Activated CD4-positive, alpha-beta T cell treated with anti-CD3 and anti-CD28 coated beads, Interleukin-2, Interleukin-4, amounts not matched to agents 100 ng/mL and 50 ng/mL, durations not matched to agents 16 hours and 8 hours (primary cell): ENCODE measurements at regions not wholly inside any gene's neighbourhood (a gene's known extent, or its start where the extent isn't known, plus 50 kb on each side); places are given as distances from the start of the nearest gene placed in this dataset.
"Not testable (repeated sequence)": the region's sequence is repeated elsewhere in the genome, so short reads cannot be mapped to it uniquely, and the experiment has no call there.

Source experiments
- DNase-seq: peaks from one replicate; pipeline ENCODE4 v3.0.0-alpha.2; 2020; ENCODE audit warnings: low spot score

- DNase-seq = no peak
These were observed 206.8 kb downstream of the VAPA start for GRCh38 chr18:10120622-10121021.

DNA sequence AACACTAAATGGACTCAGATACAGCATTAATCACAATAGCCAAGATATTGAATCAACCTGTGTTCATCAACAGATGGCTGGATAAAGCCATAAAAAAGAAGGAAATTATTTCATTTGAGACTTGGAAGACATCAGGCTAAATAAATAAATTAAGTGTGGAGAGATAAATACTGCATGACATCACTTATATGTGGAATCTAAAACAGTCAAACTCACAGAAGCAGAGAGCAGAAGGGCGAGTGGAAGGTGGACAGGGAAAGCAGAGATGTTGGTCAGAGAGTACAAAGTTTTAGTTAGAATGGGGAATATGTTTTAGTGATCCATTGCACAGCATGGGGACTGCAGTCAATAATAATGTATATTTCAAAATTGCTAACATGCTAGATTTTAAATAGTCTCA lies 207.2 kb downstream of the VAPA start:
- no peak for DNase-seq

DNA sequence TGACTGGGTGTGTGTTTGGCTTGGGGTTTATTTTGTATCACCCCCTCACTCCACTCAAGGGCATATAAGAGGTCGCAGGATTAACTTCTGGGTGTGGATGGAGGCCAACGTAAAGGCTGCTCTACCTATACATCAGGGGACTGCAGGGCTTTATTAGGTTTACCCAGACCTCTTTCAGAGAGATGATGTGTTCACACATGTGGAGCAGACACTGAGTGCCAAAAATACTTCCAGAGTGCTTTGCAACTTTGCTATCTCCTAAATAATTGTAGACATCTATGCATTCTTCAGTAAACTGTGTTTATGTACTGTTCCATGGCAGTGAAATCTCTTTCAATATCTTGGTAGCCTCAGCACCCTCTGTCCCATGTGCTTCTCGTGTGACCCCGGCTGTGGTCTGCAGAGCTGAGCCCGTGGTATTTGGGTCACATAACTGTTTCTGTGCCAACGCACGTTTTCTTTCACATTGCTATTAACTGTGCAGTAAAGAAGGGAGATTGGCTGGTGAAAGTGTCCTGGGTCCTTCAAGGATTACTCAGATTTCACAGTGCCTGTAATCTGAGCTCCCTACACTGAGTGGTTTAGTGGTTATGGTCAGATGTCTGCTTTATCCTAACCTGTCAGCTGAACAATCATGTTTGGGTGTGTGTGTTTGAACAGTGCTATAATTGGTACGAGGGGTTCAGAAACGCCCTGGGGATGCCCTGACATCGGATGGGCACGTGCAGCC lies 208.1 kb downstream of the VAPA start:
- DNase-seq = peak; percentile 5

- peak; percentile 57 for DNase-seq
These were observed 209.5 kb downstream of the VAPA start for GRCh38 chr18:10122988-10123950.

DNA sequence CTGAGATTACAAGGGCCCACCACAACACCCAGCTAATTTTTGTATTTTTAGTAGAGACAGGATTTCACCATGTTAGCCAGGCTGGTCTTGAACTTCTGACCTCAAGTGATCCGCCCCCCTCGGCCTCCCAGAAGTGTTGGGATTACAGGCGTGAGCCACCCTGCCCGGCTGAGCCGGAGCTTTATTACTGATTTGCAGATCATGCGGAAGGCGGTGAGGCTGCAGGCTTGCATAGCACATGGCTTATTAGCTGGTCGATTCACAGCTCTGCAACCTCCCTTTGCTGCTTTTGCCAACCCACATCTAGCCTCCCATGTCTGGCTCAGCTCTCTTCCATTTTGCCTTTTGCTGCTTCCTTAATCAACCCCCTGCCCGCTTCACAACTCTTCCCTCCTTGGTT lies 210.3 kb downstream of the VAPA start:
- no peak for DNase-seq

DNA sequence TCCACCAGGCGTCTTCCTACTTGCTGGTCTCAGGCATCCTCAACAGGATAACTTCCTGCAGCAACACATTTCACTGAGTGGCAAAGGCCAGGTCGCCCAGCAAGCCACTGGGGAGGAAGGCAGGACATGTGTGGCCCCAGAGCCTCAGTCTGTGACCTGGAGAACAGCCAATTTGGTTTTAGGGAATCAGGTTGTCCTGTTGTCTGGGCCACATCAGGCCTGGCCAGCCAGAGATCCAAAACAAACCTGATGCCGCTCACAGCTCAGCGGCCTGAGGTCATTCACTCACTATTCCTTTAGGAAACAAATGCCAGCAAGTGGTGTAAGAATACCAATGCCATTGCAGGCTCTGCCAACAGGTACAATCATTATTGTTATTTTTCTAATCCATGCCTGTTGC lies 210.7 kb downstream of the VAPA start:
- DNase-seq = no peak

- DNase-seq = no peak
These were observed 211.2 kb downstream of the VAPA start for GRCh38 chr18:10124967-10125366.

DNA sequence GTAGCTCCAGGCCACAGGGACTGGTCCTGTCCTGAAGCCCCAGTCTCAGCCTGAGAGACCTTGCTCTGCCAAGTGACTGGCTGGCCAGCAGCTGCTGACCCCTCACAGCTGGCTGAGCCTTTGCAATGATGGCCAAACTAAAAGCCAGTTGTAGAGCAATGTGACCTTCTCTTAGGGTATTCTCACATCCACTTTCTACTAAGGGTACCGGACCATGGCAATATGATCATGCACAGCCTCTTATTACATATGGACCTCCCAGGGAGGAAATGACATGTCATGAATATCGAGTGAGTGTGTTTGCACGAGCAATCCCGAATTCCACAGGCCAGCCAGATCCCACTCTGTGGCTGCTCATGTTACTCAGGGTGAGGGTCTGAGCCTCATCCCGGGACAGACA lies 213.9 kb downstream of the VAPA start:
- no peak for DNase-seq

- DNase-seq = no peak
These were observed 215.2 kb downstream of the VAPA start for GRCh38 chr18:10128921-10129501.

- no peak for DNase-seq
These were observed 216.8 kb downstream of the VAPA start for GRCh38 chr18:10130606-10131005.

GRCh38 chr18:10131081-10131459 lies 217.3 kb downstream of the VAPA start:
- DNase-seq = no peak

DNA sequence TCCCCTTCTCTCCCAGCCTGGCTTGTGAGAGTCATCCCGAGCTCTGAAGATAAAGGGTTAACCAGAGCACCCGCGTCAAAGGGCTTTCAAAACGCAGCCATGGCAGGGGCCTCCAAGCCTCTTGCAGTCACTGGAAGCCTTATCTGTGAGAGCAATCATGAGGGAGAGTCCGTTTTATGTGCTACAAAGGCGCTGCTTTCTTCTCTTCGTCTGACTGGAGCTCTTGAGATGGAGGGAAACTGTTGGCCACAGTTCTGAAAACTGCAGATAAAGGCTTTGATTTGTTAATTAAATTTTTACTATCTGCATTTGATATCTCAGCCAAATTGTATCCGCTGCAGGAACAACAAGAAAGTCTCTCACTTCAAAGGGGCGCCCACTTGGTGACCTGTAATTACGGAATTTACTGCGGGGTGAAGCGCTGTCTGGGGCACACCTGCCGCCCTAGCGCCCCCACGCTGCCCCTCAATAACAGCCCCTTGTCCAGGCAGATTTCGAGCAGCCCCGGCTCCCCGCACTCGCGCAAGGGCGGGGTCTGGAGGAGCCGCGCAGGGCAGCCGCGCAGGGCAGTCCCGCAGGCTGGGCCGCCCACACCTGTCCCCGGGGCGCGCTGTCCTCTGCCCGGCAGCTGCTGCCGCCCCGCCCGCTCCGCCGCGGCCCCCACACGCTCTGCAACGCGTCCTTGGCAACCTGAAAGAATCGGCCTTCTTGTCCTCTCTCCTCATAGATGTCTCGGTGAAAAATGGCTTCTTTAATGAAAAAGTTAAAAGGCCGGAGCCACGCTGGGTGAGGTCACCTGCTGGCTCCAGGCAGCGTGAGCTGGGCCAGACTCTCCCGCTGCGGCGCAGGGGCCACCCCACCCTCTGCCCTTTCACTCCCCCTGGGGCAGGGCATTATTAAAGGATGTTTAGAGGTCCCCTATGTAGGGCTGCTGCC lies 217.9 kb downstream of the VAPA start:
- DNase-seq = no peak

GRCh38 chr18:10133516-10133915 lies 219.7 kb downstream of the VAPA start:
- no peak for DNase-seq

DNA sequence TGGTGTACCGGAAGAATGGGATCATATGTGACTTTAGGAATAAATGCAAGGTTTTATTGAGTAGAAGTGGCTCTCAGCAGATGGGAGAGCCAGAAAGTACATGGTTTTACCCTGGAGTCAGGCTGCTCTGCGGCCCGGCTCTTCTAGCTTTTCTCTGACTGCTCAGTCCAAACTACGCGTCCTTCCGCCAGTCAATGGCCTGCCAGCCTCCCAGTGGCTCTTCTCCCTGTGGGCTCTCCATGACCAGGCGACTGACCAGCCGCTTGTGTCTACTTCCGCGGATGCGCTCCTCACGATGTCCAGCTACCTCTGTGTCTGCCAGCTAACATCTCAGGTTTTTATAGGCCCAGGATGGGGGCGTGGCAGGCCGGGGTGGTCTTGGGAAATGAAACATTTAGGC lies 220.4 kb downstream of the VAPA start:
- DNase-seq = no peak

GRCh38 chr18:10134749-10135148 lies 220.9 kb downstream of the VAPA start:
- not testable (repeated sequence) for DNase-seq

DNA sequence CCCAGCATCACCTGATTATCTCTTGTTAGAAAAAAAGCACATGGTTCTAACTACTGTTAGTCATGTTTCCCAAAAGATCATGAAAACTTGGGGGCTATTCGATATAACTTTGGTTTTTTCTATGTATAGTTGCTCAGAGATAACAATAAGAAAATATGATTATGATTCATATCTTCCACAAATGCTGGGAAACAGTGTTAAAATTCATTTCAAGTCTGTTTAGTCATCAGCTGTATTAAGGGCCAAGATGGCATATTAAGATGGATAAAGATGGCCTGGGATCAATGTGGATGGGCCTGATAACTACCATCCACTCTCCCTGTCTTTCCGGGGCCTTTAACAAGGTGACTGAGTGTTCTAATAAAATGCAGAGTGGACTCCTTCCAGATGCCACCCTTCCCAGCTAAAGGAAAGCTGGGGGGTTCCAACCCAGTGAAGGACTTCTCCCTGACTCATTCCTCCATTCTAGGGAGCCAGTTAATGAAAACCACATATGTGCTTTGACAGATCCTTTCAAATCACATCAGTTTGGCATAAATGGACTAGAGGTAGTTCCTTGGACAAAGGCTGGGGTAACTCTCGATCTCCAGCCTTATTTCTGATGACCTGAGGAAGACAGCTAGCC lies 221.6 kb downstream of the VAPA start:
- no peak for DNase-seq

DNA sequence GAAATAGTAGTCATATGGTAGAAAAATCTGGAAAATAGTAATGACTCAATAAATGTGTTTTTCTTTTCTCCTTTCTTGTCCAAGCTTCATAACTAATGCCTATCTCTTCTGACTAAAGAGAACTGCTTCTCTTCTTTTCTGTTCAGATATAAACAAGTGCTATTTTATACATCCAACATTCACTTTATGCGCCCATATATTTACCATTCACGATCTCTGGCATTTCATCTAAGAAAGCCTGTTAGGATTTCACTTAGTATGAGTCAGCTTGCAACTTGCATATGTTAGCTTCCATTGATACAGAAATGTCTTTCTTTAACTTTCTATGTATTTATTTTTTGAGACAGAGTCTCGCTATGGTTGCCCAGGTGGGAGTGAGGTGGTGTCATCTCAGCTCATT lies 224.9 kb downstream of the VAPA start:
- DNase-seq = no peak

- no peak for DNase-seq
These were observed 226.1 kb downstream of the VAPA start for GRCh38 chr18:10139783-10140410.

DNA sequence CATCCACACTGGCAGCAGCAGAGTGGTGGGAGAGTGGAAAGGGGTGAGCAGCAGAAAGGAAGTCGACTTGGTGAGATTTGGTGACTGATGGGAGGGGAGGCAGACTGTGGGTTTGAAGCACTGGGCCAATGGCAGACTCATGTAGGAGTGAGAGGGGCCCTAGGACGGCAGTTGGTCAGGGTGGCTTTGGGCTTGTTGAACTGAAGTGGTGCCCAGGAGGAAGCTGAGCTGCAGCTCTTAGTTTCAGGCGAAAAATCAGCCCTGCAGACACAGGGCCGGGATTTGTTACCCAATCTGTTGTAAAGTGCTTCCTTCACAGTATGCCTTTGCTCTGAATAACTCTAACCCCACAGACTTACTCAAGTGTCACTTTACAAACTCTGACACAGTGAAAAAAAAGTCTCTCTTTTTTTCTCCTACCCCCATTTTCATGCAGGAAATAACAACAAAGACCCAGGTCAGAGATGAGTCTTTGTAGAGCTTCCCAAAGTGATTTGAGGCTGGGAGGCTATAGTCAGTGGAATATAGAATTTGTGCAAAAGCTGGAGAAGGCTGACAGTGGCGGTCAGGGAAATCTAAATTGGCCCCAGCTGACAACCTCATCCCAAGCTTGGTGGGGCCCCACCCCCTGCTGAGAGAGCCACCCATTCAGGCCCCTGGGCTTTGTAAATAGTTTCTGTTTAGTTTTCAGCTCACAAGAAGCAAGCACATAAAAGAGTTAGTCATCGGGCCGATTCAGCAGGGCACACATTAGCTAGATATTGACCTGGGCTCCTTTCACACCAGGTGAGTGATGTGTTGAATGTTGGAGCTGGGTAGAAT lies 226.9 kb downstream of the VAPA start:
- DNase-seq = no peak

DNA sequence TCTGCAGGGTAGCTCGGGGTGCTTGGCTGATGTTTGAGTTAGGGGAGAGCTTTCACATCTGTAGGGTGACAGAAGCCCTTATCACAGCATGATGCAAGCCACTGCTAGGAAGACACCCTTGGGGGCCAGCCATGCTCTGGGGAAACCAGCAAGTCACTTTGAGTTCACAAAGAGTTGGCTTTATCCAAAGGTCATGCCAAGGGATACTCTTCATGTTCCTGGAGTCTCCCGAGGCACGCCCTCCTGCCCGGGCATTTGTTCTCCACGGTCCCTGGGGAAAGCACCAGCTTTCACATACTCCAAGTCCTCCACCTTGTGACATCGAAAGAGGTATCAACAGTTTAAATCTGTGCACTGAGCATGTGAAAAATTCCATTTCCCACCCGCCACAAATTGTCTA lies 227.7 kb downstream of the VAPA start:
- no peak for DNase-seq
